HG02610 (cell line): ENCODE measurements at regions not wholly inside any gene's neighbourhood (a gene's known extent, or its start where the extent isn't known, plus 50 kb on each side); places are given as distances from the start of the nearest gene placed in this dataset.
"Not testable (repeated sequence)": the region's sequence is repeated elsewhere in the genome, so short reads cannot be mapped to it uniquely, and the experiment has no call there.

Source experiments
- ATAC-seq: cut with Tn5 transposase; IDR thresholded peaks from one replicate; pipeline ENCODE4 v1.9.1; 2021; ENCODE audit warnings: mild to moderate bottlenecking, moderate library complexity; ENCODE audit not compliant: unreplicated experiment

- ATAC-seq: not testable (repeated sequence)
These were observed 52.9 kb downstream of the CDY2A start for GRCh38 chrY:18078452-18078851.

DNA sequence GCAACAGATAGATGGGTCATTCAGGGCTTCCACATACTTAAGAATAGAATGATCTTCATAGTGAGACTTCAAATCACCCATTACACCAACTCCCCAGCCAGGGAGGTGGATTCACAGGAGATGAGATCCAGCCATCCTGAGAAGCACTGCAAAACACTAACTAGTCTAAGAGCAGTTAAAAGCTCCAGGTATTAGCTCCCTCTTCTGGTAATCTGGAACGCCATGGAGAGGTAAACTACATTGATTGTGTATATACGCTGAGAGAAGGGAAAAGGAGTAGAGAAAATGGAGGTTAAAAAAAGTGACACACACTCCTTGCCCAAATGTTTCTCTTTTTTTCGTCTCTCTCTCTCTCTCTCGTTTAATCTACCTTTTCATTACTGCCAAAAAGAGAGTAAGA is 60.3 kb downstream of the CDY2A start:
- not testable (repeated sequence) for ATAC-seq

GRCh38 chrY:18086361-18086977 is 60.9 kb downstream of the CDY2A start:
- not testable (repeated sequence) for ATAC-seq

DNA sequence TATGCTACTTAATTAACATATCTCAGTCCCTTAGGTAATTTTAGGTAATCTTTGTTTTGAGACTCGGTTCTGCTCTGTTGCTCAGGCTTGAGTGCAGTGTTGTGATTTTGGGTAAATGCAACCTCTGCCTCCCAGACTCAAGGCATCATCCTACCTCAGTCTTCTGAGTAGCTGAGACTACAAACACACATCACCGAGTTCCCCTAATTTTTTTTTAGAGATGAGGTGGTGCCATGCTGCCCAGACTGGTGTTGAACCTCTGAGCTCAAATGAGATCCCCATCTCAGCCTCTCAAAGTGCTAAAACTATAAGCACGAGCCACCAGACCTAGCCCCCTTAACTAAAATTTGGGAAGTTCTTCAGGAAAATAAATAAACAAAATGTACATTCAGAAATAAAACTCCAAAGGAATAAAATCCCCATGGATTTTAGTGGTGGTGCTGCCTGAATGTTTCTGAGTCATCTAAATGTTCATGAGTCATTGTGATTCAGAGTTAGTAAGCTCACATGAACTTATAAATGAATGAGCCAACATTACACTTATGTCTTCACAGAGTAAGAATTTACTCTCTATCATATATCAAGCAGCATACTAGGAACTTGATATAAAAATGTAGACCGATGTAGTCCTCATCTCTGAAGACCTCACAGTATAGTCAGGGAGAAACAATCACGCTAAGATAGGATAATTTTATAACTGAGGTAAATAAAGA is 62.5 kb downstream of the CDY2A start:
- ATAC-seq: not testable (repeated sequence)

DNA sequence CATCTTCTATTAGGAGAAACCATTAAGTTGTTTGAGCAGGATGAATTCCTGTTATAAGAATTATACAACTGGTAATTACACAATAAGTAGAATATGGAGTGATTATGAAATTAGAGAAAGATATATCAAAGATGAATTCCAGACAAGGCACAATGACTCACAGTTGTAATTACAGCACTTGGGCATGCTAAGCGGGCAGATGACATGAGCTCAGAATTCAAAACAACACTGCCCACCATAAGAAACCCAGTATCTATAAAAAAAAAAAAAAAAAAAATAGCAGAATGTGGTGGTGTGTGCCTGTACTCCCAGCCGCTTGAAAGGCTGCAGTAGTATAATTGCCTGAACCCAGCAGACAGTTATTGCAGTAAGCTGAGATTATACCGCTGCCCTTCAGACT is 67.4 kb downstream of the CDY2A start:
- not testable (repeated sequence) for ATAC-seq

- ATAC-seq: not testable (repeated sequence)
These were observed 80.1 kb downstream of the CDY2A start for GRCh38 chrY:18105691-18106090.

GRCh38 chrY:18118388-18118787 is 92.8 kb downstream of the CDY2A start:
- ATAC-seq: not testable (repeated sequence)

DNA sequence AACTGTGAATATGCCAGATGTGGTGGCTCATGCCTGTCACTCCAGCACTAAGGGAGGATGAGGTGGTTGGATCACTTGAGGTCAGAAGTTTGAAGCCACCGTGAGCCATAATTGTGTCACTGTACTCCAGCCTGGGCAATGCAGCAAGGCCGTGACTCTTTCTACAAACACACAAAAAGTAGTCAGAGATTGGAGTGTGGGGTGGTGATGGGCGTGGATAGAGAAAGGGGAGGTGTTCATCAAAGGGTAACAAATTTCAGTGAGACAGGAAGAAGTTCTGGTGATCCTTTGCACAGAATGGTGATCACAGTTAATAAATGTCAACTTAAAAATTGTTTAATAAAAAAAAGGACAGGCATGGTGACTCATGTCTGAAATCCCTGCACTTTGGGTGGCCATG is 112.1 kb downstream of the CDY2A start:
- ATAC-seq: not testable (repeated sequence)

GRCh38 chrY:18139311-18140007 is 113.9 kb downstream of the CDY2A start:
- ATAC-seq: not testable (repeated sequence)

GRCh38 chrY:18146417-18146816 is 120.8 kb downstream of the CDY2A start:
- ATAC-seq: not testable (repeated sequence)

GRCh38 chrY:18152626-18153025 is 127.0 kb downstream of the CDY2A start:
- ATAC-seq: not testable (repeated sequence)

DNA sequence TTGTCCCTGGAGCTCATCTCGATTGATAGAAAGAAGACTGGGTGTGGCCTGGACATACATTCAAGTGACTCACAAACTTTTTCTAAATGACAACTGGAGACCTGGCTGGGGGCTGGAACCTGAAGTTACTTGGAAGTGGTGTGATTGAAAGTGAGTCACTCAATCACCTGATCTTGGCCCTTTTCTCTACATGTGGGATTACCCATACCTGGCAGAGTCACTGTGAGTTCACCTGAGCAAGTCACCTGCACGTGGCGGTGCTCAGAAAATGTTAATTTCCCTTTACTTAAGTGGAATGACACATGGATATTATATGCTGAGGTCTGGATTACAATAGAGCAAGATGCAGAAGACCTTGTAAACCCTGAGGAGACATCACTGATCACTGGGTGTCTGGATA is 140.2 kb downstream of the CDY2A start:
- not testable (repeated sequence) for ATAC-seq

- peak; percentile 63 for ATAC-seq
These were observed 150.5 kb downstream of the CDY2A start for GRCh38 chrY:18176118-18176517.

DNA sequence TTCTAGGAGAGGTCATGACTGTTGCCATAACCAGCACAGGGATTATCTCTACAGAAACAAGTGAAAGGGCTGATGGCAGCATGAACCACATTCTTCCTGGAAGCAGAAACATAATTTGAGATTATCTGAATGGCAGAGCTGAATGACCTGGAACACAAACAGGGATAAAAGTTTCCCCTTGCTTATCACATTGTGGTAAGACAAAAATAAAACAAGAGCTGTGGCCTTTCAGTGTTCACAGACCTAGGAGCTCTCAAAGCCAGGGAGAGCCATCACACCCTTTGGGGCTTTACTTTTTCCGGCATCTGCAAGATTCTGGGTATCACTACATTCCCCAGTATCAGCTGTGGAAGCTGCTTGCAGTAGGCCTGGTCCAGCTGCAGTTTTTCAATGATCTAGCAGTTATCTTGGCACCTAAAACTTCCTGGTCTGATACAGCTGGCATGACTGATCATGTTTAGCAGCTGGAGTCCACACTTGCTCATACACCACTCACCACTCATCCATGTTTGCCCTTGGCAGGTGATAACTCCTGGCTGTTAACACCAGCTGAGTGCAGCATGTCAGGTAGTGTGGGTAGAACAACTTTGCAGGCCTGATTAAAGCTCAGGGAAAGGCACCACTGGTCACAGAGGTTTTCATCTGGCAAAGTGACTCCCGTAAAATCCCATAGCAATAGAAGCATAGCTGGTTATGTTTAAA is 163.5 kb downstream of the CDY2A start:
- ATAC-seq: not testable (repeated sequence)

GRCh38 chrY:18237580-18237979 is 212.0 kb downstream of the CDY2A start:
- ATAC-seq: not testable (repeated sequence)

- ATAC-seq: not testable (repeated sequence)
These were observed 237.0 kb downstream of the CDY2A start for GRCh38 chrY:18262562-18262961.

- ATAC-seq: not testable (repeated sequence)
These were observed 245.5 kb downstream of the CDY2A start for GRCh38 chrY:18271126-18271525.

DNA sequence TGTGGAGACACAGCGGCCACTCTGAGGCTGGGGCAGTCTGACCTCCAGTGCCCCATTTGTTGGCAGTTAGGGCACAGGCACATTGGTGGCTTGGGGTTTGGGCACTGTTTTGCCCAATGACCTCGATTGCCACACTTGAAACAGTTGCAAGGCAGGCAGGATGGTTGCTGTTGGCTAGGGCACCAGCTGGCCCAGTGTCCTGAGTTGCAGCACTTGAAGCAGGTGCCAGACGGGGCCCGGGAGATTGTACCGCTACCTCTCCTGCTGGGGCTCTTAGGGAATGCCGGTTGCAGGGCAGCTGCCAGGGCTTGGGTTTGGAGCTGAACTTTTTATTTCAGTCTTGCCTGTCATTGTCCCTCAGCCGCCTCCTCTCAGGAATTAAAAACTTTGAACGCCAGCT is 252.2 kb upstream of the HSFY1 start:
- not testable (repeated sequence) for ATAC-seq

- not testable (repeated sequence) for ATAC-seq
These were observed 248.1 kb upstream of the HSFY1 start for GRCh38 chrY:18298461-18298860.

- ATAC-seq: not testable (repeated sequence)
These were observed 240.2 kb upstream of the HSFY1 start for GRCh38 chrY:18306344-18306743.

DNA sequence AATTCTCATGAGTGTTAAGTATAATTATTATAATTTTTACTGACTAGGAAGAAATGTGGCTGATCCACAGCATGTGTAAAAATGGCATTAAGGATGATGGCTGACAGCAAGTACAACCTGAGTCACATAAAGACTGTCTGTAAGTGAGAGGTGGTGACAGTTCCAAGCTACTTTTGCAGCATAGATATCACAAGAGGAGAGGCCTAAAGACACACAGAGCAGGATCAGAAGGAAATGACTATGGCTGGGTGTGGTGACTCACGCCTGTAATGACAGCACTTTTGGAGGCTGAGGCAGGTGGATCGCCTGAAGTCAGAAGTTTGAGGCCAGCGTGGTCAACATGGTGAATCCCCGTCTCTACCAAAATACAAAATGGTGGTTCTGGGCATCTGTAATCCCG is 234.7 kb upstream of the HSFY1 start:
- ATAC-seq: not testable (repeated sequence)
